GM21737 (cell line): ENCODE measurements at regions not wholly inside any gene's neighbourhood (a gene's known extent, or its start where the extent isn't known, plus 50 kb on each side); places are given as distances from the start of the nearest gene placed in this dataset.

Experiments
- ATAC-seq: cut with Tn5 transposase; IDR thresholded peaks from one replicate; pipeline ENCODE4 v1.9.1; 2021; ENCODE audit warnings: mild to moderate bottlenecking, moderate library complexity; ENCODE audit not compliant: unreplicated experiment

GRCh38 chr17:77001487-77001886 lies 133.3 kb downstream of the MGAT5B start:
- no peak for ATAC-seq

DNA sequence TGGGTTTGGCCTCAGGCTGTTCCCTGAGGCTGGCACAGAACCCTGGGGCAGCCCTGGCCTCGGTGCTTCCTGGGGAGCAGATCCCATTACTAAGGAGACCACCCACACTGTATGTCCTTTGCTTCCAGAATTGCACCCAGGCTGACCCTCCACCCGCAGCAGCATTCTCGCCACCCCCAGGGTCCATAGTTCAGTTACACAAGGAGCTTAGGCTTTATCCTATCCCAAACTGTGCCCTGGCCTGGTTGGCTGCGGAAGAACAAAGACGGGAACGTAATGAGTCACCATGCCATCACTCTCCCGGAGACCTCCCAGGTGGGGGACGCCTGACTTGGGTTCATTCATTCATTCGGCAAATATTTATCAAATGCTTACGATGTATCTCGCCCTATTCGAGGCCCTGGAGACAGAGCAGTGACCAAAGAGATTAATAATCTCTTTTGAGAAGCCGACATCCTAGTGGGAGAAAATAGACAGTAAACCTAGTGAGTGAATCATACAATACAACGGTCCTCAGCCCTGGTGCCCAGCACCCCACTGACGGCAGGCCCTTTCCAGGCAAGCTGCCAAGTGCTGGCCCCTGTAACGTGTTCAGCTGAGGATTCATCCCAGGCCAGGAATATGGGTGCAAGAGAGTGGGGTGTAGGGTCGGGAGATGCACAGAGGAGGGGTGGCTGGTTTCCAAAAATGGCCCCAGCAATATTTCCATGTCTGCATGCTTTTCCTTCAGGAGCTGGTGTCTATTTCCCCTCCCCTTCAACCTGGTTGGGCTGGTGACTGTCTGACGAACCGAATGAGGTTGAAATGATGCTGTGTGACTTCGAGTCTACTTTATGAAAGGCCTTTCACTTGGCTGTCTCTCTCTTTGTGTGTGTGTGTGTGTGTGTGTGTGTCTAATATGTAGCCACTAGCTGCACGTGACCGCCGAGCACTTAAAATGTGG lies 134.2 kb downstream of the MGAT5B start:
- no peak for ATAC-seq

DNA sequence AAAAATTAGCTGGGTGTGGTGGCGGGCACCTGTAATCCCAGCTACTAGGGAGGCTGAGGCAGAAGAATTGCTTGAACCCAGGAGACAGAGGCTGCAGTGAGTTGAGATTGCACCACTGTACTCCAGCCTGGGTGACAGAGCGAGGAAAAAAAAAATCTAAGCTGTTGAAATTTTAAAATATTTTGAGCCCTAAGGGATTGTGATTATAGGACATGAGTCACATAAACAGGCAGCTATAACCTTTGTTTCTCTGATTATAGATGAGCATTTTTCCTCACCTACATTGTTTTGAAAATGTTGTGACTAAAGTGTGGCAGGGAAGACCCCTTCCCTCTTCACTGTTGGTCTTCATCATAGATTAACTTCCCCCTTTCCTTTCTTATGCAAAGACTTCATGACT lies 135.5 kb downstream of the MGAT5B start:
- no peak for ATAC-seq

DNA sequence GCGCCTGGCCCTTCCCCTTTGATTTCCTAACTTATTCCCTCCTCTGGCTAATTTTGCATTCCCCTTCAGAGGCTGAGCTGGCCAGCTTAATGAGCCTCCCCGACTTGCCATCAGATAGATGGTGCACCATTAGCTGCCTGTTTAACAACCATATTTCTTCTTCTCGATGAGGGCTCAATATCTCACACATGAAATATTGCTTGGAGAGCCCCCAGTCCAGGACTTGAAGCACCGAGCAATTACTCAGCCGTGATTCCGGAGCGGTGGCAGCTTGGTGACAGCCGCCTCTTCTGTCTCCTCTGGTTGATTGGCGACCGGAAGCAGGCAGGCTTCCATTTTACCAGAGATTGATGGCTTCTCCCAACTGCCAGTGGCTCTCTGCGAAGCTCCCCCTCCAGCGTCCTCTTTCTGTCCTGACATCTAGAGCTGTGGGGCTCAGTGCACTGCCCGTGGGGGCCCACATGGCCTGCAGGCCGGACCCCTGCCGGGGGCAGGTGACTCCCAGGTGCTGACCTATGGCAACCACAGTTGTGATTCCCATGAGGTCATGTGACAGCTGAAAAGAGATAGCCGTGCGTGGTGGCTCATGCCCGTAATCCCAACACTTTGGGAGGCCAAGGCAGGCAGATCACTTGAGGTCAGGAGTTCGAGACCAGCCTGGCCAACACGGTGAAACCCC lies 133.7 kb upstream of the SEC14L1 start:
- no peak for ATAC-seq

GRCh38 chr17:77009877-77010276 lies 130.9 kb upstream of the SEC14L1 start:
- no peak for ATAC-seq

DNA sequence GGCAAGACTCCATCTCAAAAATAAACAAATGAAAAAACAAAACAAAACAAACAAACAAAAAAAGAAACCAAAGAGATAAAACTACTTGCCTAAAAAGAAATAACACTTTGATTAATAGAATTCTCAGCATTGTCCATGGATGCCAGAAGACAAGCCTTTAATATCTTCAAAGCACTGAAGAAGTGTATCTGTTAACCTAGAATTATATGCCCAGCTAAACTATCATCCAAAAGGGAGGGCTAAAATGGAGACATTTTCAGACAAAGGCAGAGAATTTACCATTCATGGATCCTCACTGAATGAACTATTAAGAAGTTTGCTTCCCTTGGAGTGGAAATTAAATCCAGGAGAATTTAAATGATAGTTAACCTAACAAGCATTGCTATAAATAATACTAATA lies 130.1 kb upstream of the SEC14L1 start:
- no peak for ATAC-seq

DNA sequence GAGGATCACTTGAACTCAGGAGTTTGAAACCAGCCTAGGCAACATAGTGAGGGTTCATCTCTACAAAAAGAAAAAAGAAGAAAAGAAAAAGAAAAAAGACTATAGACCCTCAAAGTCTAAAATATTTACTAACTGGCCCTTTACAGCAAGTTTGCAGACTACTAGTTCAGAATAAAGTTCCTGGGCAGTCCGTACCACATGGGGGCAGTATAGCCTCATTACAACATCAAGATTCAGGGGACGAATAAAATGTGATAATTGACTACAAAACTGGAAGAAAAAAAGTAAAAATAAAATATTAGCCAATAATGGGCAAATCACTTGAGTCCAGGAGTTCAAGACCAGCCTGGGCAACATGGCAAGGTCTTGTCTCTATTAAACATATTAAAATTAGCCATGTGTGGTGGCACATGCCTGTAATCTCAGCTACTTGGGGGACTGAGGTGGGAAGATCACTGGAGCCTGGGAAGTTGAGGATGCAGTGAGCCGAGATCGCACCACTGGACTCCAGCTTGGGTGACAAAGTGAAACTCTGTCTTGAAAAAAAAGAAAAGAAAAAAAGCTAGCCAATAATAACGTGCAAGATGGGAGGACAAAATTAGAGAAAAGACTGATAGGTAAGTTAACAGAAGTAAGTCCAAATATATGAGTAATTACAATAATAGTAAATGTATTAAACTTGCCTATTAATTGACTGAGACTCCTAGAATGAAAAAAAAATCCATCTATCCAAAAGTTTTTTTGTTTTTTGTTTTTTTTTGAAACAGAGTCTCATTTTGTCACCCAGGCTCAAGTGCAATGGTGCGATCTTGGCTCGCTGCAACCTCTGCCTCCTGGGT lies 129.4 kb upstream of the SEC14L1 start:
- no peak for ATAC-seq

DNA sequence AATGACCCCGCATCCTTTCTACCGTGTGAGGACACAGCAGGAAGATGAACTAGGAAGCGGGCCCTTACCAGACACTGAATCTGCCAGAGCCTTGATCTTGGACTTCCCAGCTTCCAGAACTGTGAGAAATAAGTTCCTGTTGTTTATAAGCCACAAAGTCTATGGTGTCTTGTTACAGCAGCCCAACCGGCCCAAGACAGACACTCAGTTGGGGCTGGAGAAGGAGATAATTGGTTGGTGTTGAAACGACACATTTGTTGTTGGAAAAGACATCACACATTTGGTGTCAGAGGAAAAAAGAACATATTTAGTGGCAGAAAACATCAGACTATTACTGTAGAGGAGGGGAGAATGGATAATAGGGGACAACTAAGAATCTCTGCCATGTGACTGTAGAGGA lies 122.3 kb upstream of the SEC14L1 start:
- ATAC-seq, result no peak

GRCh38 chr17:77019893-77020379 lies 120.8 kb upstream of the SEC14L1 start:
- no peak for ATAC-seq

DNA sequence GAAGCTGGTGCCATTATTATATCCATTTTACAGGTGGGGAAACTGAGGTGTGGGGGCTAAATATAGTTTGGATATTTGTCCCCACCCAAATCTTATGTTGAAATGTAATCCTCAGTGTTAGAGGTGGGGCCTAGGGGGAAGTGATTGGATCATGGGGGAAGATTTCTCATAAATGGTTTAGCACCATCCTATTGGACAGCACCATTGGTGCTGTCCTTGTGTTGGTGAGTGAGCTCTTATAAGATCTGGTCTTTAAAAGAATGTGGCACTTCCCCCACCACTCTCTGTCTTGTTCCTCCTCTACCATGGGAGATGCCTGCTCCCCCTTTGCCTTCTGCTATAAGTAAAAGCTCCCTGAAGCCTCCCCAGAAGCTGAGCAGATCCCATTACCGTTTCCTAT lies 119.8 kb upstream of the SEC14L1 start:
- no peak for ATAC-seq

GRCh38 chr17:77022766-77023165 lies 118.0 kb upstream of the SEC14L1 start:
- no peak for ATAC-seq

- ATAC-seq, result no peak
Observed at GRCh38 chr17:77025781-77026180, 115.0 kb upstream of the SEC14L1 start.

- no peak for ATAC-seq
Observed at GRCh38 chr17:77027271-77027889, 113.4 kb upstream of the SEC14L1 start.

GRCh38 chr17:77028900-77029299 lies 111.9 kb upstream of the SEC14L1 start:
- no peak for ATAC-seq

DNA sequence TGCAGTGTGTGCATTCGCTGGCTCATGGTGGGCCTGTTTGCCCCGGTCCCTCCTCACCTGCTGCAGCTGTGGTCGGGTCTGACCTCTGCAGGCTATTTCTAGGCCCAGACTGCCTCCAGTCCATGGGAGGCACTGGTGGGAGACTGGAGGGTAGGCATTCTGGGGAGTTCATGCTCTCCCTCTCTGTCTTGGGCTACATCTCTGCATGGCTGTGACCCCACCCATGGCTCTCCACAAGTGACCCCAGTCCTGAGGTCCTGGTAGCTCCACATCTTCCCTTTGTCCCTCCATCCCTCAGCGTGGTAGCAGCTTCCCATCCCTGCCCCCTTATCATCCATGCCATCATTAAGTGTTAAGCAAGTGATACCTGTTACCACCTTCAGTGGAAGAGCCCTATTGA lies 107.8 kb upstream of the SEC14L1 start:
- ATAC-seq, result no peak

DNA sequence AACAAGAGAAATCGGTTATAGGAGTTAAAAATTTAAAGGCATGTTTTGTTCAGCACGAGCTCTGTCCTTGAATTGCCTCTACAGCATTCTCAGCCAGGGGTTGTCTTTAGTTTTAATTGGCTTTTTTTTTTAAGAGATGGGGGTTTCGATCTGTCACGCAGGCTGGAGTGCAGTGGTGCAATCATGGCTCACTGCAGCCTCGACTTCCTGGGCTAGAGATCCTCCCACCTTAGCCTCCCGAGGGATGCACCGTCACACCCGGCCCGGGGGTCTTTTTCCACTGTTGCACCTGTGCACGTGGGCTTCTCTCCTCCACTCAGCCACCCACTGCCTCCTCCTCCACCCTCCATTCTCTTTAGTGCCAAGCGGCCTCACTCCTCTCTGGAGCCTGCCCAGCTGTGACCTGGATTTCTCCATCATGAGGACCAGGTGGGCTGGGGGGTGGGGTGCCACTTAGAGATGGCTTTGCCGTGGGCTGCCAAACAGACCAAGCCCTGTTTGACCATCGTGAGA lies 106.8 kb upstream of the SEC14L1 start:
- no peak for ATAC-seq

GRCh38 chr17:77034677-77035424 lies 105.9 kb upstream of the SEC14L1 start:
- ATAC-seq, result no peak

DNA sequence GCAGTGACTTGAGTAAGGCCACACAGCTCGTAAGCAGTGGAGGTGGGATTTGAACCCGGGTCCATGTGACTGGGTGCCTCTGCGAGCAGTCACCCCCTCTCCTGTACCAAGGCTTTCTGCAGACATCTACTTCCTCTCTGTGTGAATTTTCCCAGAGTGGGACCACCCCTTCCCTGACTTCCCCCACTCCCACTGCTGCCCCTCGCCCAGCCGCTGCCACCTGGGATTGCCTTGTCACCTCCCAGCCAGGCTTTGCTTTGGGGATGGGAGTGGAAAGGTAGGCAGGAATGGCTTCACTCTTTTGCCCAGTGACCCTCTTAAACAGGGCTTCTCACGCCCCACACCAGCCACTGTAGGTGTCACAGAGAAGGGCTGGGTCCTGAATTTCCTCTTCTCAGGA lies 105.2 kb upstream of the SEC14L1 start:
- no peak for ATAC-seq

DNA sequence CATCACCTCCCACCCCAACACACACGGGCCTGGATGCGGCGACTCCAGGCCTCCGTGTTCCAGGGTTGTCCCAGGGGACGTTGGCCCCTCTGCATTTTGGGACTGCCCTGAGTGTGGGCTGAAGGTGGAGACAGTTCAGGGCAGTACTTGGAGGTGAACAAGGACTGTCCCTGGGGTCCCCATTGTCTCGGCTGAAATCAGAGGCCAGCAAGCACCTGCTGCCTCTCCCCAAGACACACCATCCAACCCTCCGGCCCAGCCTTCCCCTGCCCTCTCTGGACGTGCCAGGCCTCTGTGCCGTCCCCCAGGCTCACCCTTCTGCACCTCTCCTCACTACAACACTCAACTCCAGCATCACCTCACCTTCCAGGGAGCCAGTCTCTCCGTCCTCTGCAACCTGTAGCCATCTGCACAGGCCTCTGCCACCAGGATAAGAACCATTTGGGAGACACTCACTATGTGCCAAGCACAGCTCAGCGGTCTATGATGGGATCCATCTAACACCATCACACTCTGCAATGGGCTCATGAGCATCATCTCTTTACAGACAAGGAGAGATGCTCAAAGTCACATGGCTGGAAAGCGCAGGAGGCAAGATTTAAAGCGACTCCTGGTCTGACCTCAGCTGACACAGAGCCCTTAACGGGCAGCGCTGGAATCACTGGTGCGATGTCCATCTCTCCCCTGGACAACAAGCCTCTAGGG lies 104.5 kb upstream of the SEC14L1 start:
- ATAC-seq, result no peak
